Prostate gland (tissue), 2 donors: ENCODE measurements at regions not wholly inside any gene's neighbourhood (a gene's known extent, or its start where the extent isn't known, plus 50 kb on each side); places are given as distances from the start of the nearest gene placed in this dataset.

Source experiments
- POLR2A ChIP-seq: fragments of 450-650 bp; IDR thresholded peaks from one replicate; pipeline ENCODE4 v1.6.1; 2016; ENCODE audit warnings: antibody characterized with exemption, mild to moderate bottlenecking
- POLR2AphosphoS5 ChIP-seq: sonication (generic); formaldehyde crosslinking; IDR thresholded peaks from one replicate; pipeline ENCODE4 v1.6.1; 2017; ENCODE audit warnings: antibody characterized with exemption
- TF ChIP-seq, protein P1 (sequence below), 4 experiments: fragments of 200-600 bp in 2 of 4; fragments of 450-650 bp in 2 of 4; sonication (generic) in 2 of 4; IDR thresholded peaks; 1 replicate in 3 of 4; 2 replicates in 1 of 4; pipeline ENCODE4 v1.5.1; 2016 to 2019; ENCODE audit warnings: antibody characterized with exemption in 4 of 4, mild to moderate bottlenecking in 2 of 4, moderate library complexity in 2 of 4

DNA sequence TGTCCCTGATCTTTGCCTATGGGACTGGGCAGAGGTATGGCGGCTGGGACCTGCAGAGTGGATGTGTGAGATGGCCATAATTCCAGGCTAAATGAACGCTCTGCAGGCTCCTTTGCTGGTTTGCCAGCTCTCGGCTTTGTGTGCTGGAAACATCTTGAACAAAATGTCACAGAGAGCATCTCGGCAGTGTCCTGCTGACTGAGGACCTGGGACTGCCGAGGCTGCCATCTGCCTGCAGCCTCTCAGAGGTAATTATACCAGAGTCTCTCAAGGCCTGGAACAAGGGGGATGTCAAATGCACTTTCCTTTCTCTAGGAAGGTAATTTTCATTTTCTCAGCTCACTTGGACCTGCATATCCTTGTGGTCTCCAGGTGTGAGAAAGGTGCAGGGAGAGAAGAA, 354.2 kb downstream of the PDCD6IP start:
- TF ChIP-seq, protein P1, sequence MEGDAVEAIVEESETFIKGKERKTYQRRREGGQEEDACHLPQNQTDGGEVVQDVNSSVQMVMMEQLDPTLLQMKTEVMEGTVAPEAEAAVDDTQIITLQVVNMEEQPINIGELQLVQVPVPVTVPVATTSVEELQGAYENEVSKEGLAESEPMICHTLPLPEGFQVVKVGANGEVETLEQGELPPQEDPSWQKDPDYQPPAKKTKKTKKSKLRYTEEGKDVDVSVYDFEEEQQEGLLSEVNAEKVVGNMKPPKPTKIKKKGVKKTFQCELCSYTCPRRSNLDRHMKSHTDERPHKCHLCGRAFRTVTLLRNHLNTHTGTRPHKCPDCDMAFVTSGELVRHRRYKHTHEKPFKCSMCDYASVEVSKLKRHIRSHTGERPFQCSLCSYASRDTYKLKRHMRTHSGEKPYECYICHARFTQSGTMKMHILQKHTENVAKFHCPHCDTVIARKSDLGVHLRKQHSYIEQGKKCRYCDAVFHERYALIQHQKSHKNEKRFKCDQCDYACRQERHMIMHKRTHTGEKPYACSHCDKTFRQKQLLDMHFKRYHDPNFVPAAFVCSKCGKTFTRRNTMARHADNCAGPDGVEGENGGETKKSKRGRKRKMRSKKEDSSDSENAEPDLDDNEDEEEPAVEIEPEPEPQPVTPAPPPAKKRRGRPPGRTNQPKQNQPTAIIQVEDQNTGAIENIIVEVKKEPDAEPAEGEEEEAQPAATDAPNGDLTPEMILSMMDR (IDR thresholded peaks at IDR 0.05): no peak
- TF ChIP-seq POLR2A (no peak), POLR2AphosphoS5 (no peak)
